Thoracic aorta (tissue), 2 donors: ENCODE measurements at regions not wholly inside any gene's neighbourhood (a gene's known extent, or its start where the extent isn't known, plus 50 kb on each side); places are given as distances from the start of the nearest gene placed in this dataset.

ENCODE experiments used
- ATAC-seq: fragments of 150-250 bp; one replicate; pipeline ENCODE4 v1.8.0; 2017; ENCODE audit warnings: low read depth; ENCODE audit not compliant: insufficient number of reproducible peaks, low FRiP score
- DNase-seq: peaks from one replicate; pipeline ENCODE4 v3.0.0-alpha.2; 2020; ENCODE audit warnings: low spot score
- H3K27ac ChIP-seq, 2 donors: fragments of 200-600 bp; sonication (generic); 1 replicate in 1 of 2; 2 replicates in 1 of 2; pipeline ENCODE4 v1.5.1; 2016; ENCODE audit warnings: mild to moderate bottlenecking in 2 of 2, moderate library complexity in 2 of 2
- H3K27me3 ChIP-seq: fragments of 200-600 bp; sonication (generic); replicated peaks from 2 replicates; pipeline ENCODE4 v1.6.0; 2016; ENCODE audit warnings: mild to moderate bottlenecking; ENCODE audit not compliant: insufficient read depth
- H3K36me3 ChIP-seq: fragments of 200-600 bp; sonication (generic); one replicate; pipeline ENCODE4 v1.5.1; 2016
- H3K4me1 ChIP-seq, 2 donors: fragments of 200-600 bp; sonication (generic); 1 replicate in 1 of 2; 2 replicates in 1 of 2; pipeline versions ENCODE4 v1.5.1 to v1.6.0; 2016; ENCODE audit warnings: low read depth in 2 of 2, mild to moderate bottlenecking in 1 of 2; ENCODE audit not compliant: control insufficient read depth in 1 of 2
- H3K4me3 ChIP-seq: fragments of 200-600 bp; sonication (generic); 2 replicates; pipeline ENCODE4 v1.5.1; 2016; ENCODE audit warnings: mild to moderate bottlenecking
- H3K9me3 ChIP-seq: fragments of 200-600 bp; sonication (generic); 2 replicates; pipeline ENCODE4 v1.5.1; 2016
- CTCF ChIP-seq: fragments of 200-600 bp; sonication (generic); IDR thresholded peaks from one replicate; pipeline ENCODE4 v1.5.1; 2019; ENCODE audit warnings: antibody characterized with exemption

GRCh38 chr1:239197871-239198270 lies 188.5 kb upstream of the CHRM3 start:
- DNase-seq (no peak), ATAC-seq (no peak)
- Histone ChIP-seq H3K27ac (no peak overlapping the region), H3K27me3 (no peaks in the 10 kb centered on the region), H3K36me3 (no peaks in the 10 kb centered on the region), H3K4me3 (no peak overlapping the region), H3K9me3 (no peaks in the 10 kb centered on the region), H3K4me1 (no peaks in the 10 kb centered on the region)
- TF ChIP-seq CTCF, result no peak

- no peak overlapping the region for H3K27ac ChIP-seq
- no peaks in the 10 kb centered on the region for H3K36me3 ChIP-seq
- H3K4me3 ChIP-seq, result no peak overlapping the region
- TF ChIP-seq CTCF, result no peak
- ATAC-seq (no peak), DNase-seq (no peak)
- no peaks in the 10 kb centered on the region for H3K9me3 ChIP-seq
- H3K4me1 ChIP-seq, result no peaks in the 10 kb centered on the region
- H3K27me3 ChIP-seq, result no peaks in the 10 kb centered on the region
These were observed 196.3 kb upstream of the CHRM3 start for GRCh38 chr1:239189998-239190512.

GRCh38 chr1:239186487-239186886 lies 199.9 kb upstream of the CHRM3 start:
- Histone ChIP-seq H3K4me3 (no peak overlapping the region), H3K9me3 (no peaks in the 10 kb centered on the region), H3K27ac (no peak overlapping the region), H3K36me3 (no peaks in the 10 kb centered on the region), H3K4me1 (no peaks in the 10 kb centered on the region), H3K27me3 (no peaks in the 10 kb centered on the region)
- no peak for DNase-seq
- ATAC-seq, result no peak
- no peak for TF ChIP-seq CTCF

- no peaks in the 10 kb centered on the region for H3K4me1 ChIP-seq
- TF ChIP-seq CTCF, result no peak
- H3K27ac ChIP-seq, result no peak overlapping the region
- no peaks in the 10 kb centered on the region for H3K36me3 ChIP-seq
- no peaks in the 10 kb centered on the region for H3K27me3 ChIP-seq
- no peak overlapping the region for H3K4me3 ChIP-seq
- no peak for ATAC-seq
- no peaks in the 10 kb centered on the region for H3K9me3 ChIP-seq
- DNase-seq, result no peak
These were observed 201.1 kb upstream of the CHRM3 start for GRCh38 chr1:239185245-239185619.

- DNase-seq (no peak), ATAC-seq (no peak)
- Histone ChIP-seq H3K27me3 (no peaks in the 10 kb centered on the region), H3K4me1 (no peaks in the 10 kb centered on the region), H3K4me3 (no peak overlapping the region), H3K9me3 (no peaks in the 10 kb centered on the region), H3K36me3 (no peaks in the 10 kb centered on the region), H3K27ac (no peak overlapping the region)
- no peak for TF ChIP-seq CTCF
These were observed 201.7 kb upstream of the CHRM3 start for GRCh38 chr1:239184561-239185244.
